Mesodermal cell (in vitro differentiated cells): ENCODE measurements at regions not wholly inside any gene's neighbourhood (a gene's known extent, or its start where the extent isn't known, plus 50 kb on each side); places are given as distances from the start of the nearest gene placed in this dataset.

ENCODE experiments used
- H3K27ac ChIP-seq: 2 replicates; pipeline ENCODE4 v1.7.0; 2013; ENCODE audit warnings: mild to moderate bottlenecking, low read depth, low read length, moderate library complexity; ENCODE audit not compliant: severe bottlenecking
- H3K36me3 ChIP-seq: 2 replicates; pipeline ENCODE4 v1.7.1; 2013; ENCODE audit warnings: mild to moderate bottlenecking, low read length, moderate library complexity; ENCODE audit not compliant: control insufficient read depth, insufficient read depth
- H3K4me1 ChIP-seq: one replicate; pipeline ENCODE4 v1.7.1; 2013; ENCODE audit warnings: mild to moderate bottlenecking, low read length; ENCODE audit not compliant: insufficient read depth, control insufficient read depth, poor library complexity, severe bottlenecking
- H3K4me3 ChIP-seq: 2 replicates; pipeline ENCODE4 v1.7.0; 2013; ENCODE audit warnings: low read length, control low read depth, mild to moderate bottlenecking; ENCODE audit not compliant: insufficient read depth, poor library complexity, severe bottlenecking; ENCODE audit errors: extremely low read depth
- H3K9me3 ChIP-seq: 2 replicates; pipeline ENCODE4 v1.7.1; 2013; ENCODE audit warnings: mild to moderate bottlenecking, low read length, moderate library complexity; ENCODE audit not compliant: control insufficient read depth
- WGBS, 2 experiments: methylation state at CpG; one replicate each; pipeline ENCODE4 v1.1.5; 2013; ENCODE audit warnings: missing lambda C conversion rate in 2 of 2; ENCODE audit not compliant: insufficient coverage in 2 of 2; 5-methylcytosine and 5-hydroxymethylcytosine counted together

DNA sequence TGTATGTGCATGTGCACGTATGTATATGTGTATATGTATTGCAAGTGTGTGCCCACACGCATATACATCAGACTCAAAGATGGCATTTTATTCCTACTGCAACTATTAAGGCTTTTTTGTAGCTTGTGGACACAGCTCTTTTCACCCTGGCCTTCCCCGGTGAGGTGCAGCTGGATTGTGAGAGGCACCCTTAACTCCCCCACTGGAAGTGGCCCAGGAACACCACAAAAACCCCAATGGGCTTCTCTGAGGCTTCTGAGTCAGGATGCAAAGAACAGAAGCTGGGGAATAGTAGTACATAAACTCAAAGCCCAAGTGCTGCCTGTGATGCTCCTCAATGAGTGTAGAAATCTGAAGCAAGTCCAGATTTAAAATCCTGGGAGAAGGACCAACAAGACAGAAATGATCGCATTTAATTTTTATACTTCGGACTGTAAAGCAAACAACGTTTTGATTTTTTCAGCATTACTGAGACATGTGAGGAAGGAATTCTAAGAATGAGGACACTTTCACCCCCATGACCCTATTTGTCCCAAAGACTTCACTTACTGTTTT, 369.2 kb upstream of the MGMT start:
- 71 to 85% methylated on average over 1 to 5 of the region's 6 CpGs for WGBS, 2 experiments
- H3K27ac ChIP-seq: no peak overlapping the region
- H3K4me3 ChIP-seq: no peak overlapping the region
- H3K9me3 ChIP-seq: no peaks in the 10 kb centered on the region
- no peaks in the 10 kb centered on the region for H3K36me3 ChIP-seq
- H3K4me1 ChIP-seq: no peaks in the 10 kb centered on the region

DNA sequence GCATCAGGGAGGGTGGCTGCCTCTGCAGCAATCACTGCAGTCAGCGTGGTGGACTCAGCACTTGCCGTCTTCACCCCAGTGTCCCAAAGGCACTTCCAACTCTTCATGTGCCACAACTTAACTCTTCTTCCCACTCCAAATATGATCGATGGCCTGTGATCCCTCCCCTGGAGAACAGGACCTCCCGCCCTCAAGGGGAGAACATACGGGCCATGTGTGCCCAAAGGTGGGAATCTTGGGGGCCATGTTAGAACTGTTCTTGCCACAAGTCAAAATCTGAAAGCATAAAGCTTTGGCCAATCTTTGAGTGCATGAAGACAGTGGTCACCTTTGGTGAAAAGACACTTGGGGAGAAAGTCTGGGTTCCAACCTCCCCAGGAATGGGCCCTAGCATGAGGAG, 368.5 kb upstream of the MGMT start:
- Histone ChIP-seq H3K36me3 (no peaks in the 10 kb centered on the region), H3K9me3 (no peaks in the 10 kb centered on the region), H3K4me1 (no peaks in the 10 kb centered on the region), H3K4me3 (no peak overlapping the region), H3K27ac (no peak overlapping the region)
- 91 to 96% methylated on average over 4 to 5 of the region's 5 CpGs for WGBS, 2 experiments

DNA sequence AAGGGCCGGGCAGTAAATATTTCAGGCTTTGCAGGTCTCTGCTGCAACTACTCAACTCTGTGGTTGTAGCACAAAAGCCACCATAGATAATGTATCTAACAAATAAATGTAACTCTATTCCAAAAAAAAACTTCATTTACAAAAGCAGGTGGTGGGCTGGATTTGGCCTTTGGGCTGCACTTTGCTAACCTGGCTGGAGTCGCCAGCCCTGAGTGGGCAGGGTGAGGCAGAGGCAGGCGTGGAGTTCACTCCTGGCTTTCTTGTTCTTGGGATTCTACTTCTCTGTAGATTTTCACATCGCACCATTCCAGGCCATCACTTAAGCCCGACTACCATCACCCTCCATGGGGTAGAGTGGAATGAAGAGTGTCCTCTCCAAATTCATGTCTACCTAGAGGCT, 367.6 kb upstream of the MGMT start:
- WGBS, 2 experiments: 92 to 94% methylated on average over 2 to 3 of the region's 5 CpGs
- no peaks in the 10 kb centered on the region for H3K4me1 ChIP-seq
- no peaks in the 10 kb centered on the region for H3K9me3 ChIP-seq
- no peaks in the 10 kb centered on the region for H3K36me3 ChIP-seq
- H3K4me3 ChIP-seq: no peak overlapping the region
- no peak overlapping the region for H3K27ac ChIP-seq

DNA sequence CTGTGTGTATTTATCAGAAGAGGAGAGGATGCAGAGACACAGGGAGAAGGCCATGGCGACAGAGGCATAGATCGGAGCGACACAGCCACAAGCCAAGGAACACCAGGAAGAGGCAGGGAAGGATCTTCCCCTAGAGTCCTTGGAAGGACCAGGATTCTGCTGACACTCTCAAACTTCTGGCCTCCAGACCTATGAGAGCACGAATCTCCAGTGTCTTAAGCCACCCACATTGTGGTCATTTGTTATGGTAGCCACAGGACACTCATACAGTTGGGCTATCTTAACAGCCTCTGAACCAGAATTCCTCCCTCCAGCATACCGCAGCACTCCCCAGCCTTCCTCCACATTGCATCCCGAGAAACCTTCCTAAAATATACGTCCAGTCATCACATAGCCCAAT, 367.0 kb upstream of the MGMT start:
- H3K36me3 ChIP-seq: no peaks in the 10 kb centered on the region
- H3K27ac ChIP-seq: no peak overlapping the region
- no peaks in the 10 kb centered on the region for H3K9me3 ChIP-seq
- H3K4me1 ChIP-seq: no peaks in the 10 kb centered on the region
- no peak overlapping the region for H3K4me3 ChIP-seq
- 90 to 95% methylated on average over 7 of the region's 7 CpGs for WGBS, 2 experiments

DNA sequence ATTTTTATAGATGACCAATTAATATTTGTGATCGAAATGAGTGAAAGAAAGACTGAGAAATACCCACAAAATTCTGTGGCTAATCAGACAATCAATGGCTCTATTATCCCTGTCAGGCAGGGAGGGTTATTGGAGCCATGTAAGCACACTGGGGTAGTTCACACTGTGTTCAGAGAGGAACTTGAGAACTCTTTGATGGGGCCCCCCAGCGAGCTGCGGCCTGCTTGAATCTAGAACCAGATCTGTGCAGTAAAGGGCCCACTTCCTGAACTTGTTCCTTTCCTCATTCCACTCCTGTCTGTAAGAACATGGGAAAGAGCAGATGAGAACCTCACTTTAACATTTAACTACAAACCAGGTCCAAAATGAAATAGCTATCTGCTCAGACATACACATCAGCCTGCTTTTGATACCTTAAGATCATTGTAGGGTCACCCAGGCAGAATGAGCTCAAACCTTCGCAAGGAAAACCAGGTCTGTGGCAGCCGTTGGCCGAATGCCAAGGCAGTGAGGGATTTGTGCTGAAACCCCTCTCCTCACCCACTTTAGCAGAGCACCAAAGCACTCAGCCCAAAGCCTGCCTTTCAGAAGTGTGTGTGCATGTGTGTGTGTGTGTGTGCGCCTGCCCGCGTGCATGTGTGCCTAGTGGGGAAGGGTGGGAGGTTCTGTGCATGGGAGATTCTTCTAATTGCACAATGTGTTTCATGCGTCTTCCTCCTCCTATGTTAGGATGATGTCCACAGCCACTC, 365.6 kb upstream of the MGMT start:
- Histone ChIP-seq H3K27ac (no peak overlapping the region), H3K9me3 (no peaks in the 10 kb centered on the region), H3K4me1 (no peaks in the 10 kb centered on the region), H3K4me3 (no peak overlapping the region), H3K36me3 (no peaks in the 10 kb centered on the region)
- WGBS, 2 experiments: 94 to 100% methylated on average over 2 to 4 of the region's 10 CpGs

DNA sequence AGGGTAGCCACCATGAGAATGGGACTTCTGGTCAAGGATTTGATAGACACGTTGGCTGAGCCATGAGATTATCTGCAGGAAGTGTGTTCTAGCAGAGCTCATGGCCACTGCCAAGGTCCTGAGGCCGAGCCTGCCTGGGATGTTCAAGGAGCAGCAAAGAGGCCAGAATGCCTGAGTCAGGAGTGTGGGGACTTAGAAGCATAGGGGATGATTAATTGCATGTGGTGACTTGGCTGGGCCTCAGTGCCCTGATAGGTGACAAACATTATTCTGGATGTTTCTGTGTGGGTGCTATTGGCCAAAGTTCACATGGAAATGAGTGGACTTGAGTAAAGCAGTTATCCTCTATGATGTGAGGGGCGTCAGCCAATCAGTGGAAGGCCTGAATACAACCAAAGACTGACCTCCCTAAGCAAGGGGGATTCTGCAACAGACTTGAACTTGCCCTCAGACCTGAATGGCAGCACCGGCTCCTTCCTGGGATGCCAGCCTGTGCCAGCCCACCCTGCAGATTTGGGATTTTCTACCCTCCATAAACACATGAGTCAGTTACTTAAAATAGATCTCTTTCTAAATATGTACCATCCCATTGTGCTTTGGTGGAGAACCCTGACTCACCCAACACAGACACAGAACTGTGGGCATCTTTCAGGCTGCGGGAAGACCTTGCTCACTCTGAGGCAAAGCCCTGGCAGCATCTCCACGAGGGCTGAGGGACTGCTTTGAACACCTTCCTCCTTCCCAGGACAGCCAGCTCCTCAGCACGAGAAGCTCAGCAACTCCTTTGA, 363.9 kb upstream of the MGMT start:
- Histone ChIP-seq H3K4me1 (no peaks in the 10 kb centered on the region), H3K4me3 (no peak overlapping the region), H3K27ac (no peak overlapping the region), H3K36me3 (no peaks in the 10 kb centered on the region), H3K9me3 (no peaks in the 10 kb centered on the region)
- WGBS, 2 experiments: 81 to 90% methylated on average over 5 of the region's 7 CpGs

DNA sequence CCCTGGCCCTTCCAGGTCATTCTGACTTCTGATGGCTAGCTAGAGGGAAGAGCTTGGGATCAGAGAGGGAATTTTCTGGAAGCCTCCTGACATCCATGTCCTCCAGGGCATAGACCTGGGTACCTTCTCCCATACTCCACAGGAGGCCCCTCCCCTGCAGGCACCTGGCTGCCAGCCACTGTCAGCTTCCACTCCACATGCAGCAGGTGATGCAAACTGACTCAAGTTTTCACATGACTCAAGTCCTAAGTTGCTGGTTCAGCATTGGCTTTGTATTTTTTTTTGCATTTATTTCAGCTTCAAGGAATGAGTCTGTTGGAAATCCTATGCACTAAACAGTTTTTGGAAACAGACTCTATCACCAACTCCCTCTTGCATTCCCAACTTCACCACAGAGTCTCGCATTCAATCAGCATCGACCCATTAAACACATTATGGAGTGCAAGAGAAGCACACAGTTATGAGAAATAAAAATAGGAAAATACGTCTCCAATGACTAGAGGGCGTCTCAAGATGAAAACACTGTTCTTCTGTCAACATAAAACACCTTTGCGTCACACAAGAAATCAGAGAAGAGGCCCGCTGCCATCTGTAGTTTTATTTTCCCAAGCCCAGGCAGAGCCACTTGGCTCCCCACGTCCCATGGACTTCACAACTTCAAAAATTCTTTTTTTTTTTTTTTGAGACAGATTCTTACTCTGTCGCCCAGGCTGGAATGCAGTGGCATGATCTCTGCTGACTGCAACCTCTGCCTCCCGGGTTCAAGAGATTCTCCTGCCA, 362.6 kb upstream of the MGMT start:
- WGBS, 2 experiments: 77 to 78% methylated on average over 6 to 7 of the region's 9 CpGs
- no peak overlapping the region for H3K27ac ChIP-seq
- no peak overlapping the region for H3K4me3 ChIP-seq
- no peaks in the 10 kb centered on the region for H3K9me3 ChIP-seq
- H3K36me3 ChIP-seq: no peaks in the 10 kb centered on the region
- H3K4me1 ChIP-seq: no peaks in the 10 kb centered on the region

DNA sequence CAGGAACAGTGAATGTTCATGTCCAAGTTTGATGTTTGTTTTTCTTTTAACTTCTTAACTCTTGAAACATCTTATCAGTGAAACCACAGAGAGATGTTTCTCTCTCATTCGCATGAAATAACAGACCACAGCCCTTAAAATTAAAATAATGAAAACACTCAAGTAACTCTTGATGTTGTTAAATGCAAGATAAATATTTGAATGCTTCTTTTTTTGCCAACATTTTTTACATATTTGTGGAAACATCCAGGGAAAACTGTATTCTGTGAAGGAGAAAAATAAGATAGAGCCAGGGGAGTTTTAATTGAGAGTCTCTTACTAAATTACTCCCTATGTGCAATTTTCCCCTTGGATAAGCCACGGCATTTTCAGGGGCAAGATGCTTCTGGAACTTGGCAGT, 361.8 kb upstream of the MGMT start:
- WGBS, 2 experiments: 88% methylated on average over 1 of the region's 2 CpGs; no CpG with 5 or more reads in 1 of the 2 experiments
- no peaks in the 10 kb centered on the region for H3K4me1 ChIP-seq
- H3K27ac ChIP-seq: no peak overlapping the region

DNA sequence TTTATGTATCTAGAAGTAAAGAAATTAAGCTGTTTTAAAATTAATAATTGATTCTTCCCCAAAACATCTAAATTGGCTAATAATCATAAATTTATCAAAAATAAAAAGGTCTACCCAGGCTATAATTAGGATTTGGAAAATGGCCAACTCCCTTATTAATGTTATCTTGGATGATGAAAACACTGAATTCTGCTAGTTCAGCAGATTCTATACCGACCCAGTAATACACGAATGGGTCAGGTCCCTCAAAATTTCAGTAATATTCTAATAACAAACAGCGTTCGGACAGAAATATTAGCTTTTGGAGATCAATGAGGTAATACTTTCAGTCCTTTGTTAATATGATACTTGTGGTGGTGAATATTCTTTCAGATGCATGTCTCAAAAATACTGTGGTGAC, 360.7 kb upstream of the MGMT start:
- Histone ChIP-seq H3K36me3 (no peaks in the 10 kb centered on the region), H3K4me3 (no peak overlapping the region), H3K4me1 (no peaks in the 10 kb centered on the region), H3K27ac (no peak overlapping the region), H3K9me3 (no peaks in the 10 kb centered on the region)
- WGBS, 2 experiments: 86% methylated on average over 4 of the region's 4 CpGs; no CpG with 5 or more reads in 1 of the 2 experiments

More for the DNA sequence above, 361.8 kb upstream of the MGMT start:
- no peaks in the 10 kb centered on the region for H3K36me3 ChIP-seq
- no peaks in the 10 kb centered on the region for H3K9me3 ChIP-seq
- H3K4me3 ChIP-seq: no peak overlapping the region

DNA sequence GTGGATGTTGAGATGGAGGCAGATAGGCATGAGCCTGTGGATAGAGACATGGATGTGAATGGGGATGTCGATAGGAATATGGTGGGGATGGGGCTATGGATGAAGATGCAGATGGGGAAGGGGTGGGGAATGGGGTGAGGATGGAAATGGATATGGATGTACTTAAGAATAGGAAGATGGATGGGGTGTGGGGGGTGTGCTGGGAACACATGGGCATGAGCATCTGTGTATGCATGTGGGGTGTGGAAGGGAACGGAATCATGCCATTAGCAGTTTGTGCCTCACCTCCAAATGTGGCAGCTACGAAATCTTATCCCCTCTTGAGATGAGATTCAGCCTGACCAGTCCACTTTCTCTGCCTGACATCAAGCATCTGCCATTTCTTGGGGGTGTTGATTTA, 359.5 kb upstream of the MGMT start:
- no peaks in the 10 kb centered on the region for H3K4me1 ChIP-seq
- WGBS, 2 experiments: 90 to 100% methylated on average over 1 to 2 of the region's 3 CpGs
- H3K4me3 ChIP-seq: no peak overlapping the region

More for the DNA sequence above, 359.5 kb upstream of the MGMT start:
- Histone ChIP-seq H3K36me3 (no peaks in the 10 kb centered on the region), H3K27ac (no peak overlapping the region), H3K9me3 (no peaks in the 10 kb centered on the region)
